Mucosa of rectum (tissue), 2 donors: ENCODE measurements at regions not wholly inside any gene's neighbourhood (a gene's known extent, or its start where the extent isn't known, plus 50 kb on each side); places are given as distances from the start of the nearest gene placed in this dataset.

Source experiments
- H3K27ac ChIP-seq, 2 donors: one replicate each; pipeline ENCODE4 v1.7.0; 2013; ENCODE audit warnings: inconsistent platforms in 2 of 2, low read depth in 2 of 2, low read length in 2 of 2
- H3K27me3 ChIP-seq, 2 donors: one replicate each; pipeline ENCODE4 v1.7.0; 2013; ENCODE audit warnings: low read length in 2 of 2; ENCODE audit not compliant: control insufficient read depth in 2 of 2, insufficient read depth in 2 of 2
- H3K36me3 ChIP-seq, 2 donors: one replicate each; pipeline ENCODE4 v1.7.0; 2013; ENCODE audit warnings: low read length in 2 of 2; ENCODE audit not compliant: control insufficient read depth in 2 of 2, insufficient read depth in 2 of 2
- H3K4me1 ChIP-seq, 2 donors: one replicate each; pipeline ENCODE4 v1.7.0; 2013; ENCODE audit warnings: low read length in 2 of 2, mild to moderate bottlenecking in 1 of 2; ENCODE audit not compliant: control insufficient read depth in 2 of 2, insufficient read depth in 2 of 2
- H3K4me3 ChIP-seq, 2 donors: one replicate each; pipeline ENCODE4 v1.7.0; 2013; ENCODE audit warnings: low read length in 2 of 2
- H3K9ac ChIP-seq, 2 donors: one replicate each; pipeline ENCODE4 v1.7.0; 2013; ENCODE audit warnings: low read length in 2 of 2, low read depth in 1 of 2, mild to moderate bottlenecking in 1 of 2
- H3K9me3 ChIP-seq, 2 donors: one replicate each; pipeline ENCODE4 v1.7.0; 2013; ENCODE audit warnings: low read length in 2 of 2; ENCODE audit not compliant: control insufficient read depth in 2 of 2
- donor health status: healthy.
- donor health status: Normal muscosa, but diverticular disease.

DNA sequence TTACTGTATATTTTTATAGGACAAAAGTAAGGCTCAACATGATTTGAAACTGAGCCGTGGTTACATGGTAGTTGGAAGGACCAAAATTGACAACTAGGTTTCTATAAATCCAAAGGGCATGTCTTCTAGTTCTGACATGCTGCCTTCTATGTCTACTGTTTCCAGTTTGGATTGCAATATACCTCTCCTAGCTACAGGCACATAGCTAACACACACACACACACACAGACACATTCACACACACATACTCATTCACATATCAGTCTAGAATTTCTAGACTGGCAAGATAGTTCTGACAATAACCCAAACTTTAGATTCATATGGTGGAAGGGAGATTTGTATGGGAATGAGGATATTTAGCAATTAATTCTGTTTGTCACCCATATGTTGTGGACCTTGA lies 544.8 kb upstream of the CAMK1G start:
- H3K4me1 ChIP-seq, result no peaks in the 10 kb centered on the region
- H3K9ac ChIP-seq, result no peak overlapping the region
- no peaks in the 10 kb centered on the region for H3K27me3 ChIP-seq
- no peaks in the 10 kb centered on the region for H3K36me3 ChIP-seq
- no peak overlapping the region for H3K4me3 ChIP-seq
- H3K9me3 ChIP-seq, result no peaks in the 10 kb centered on the region
- no peak overlapping the region for H3K27ac ChIP-seq

GRCh38 chr1:209040351-209040750 lies 543.2 kb upstream of the CAMK1G start:
- Histone ChIP-seq H3K27me3 (no peaks in the 10 kb centered on the region), H3K36me3 (no peaks in the 10 kb centered on the region), H3K27ac (no peak overlapping the region), H3K9ac (no peak overlapping the region), H3K9me3 (no peaks in the 10 kb centered on the region), H3K4me1 (no peaks in the 10 kb centered on the region), H3K4me3 (no peak overlapping the region)

DNA sequence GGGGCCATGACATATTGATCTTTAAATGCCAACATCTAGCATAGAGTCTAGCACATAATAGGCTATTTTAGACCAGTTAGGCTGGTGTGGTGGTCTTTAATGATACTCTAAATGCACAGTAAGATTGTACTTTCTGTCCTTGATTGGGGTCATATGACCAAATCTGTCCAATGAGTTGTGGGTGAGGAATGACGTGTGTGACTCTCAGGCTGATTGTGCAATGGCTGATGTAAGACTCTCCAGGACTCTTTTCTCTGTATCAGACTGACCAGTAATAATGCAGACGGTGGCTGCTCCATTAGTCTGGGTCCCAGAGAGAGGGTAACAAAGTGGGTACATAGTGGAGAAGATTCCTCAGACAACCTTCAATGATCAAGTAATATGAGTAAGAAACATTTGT lies 541.6 kb upstream of the CAMK1G start:
- Histone ChIP-seq H3K27ac (no peak overlapping the region), H3K9ac (no peak overlapping the region), H3K4me3 (no peak overlapping the region), H3K36me3 (no peaks in the 10 kb centered on the region), H3K9me3 (no peaks in the 10 kb centered on the region), H3K27me3 (no peaks in the 10 kb centered on the region), H3K4me1 (no peaks in the 10 kb centered on the region)

GRCh38 chr1:209042413-209042812 lies 541.1 kb upstream of the CAMK1G start:
- Histone ChIP-seq H3K9me3 (no peaks in the 10 kb centered on the region), H3K9ac (no peak overlapping the region), H3K27ac (no peak overlapping the region), H3K27me3 (no peaks in the 10 kb centered on the region), H3K36me3 (no peaks in the 10 kb centered on the region), H3K4me3 (no peak overlapping the region), H3K4me1 (no peaks in the 10 kb centered on the region)

GRCh38 chr1:209045331-209046057 lies 538.0 kb upstream of the CAMK1G start:
- Histone ChIP-seq H3K4me1 (no peaks in the 10 kb centered on the region), H3K27me3 (no peaks in the 10 kb centered on the region), H3K4me3 (no peak overlapping the region), H3K9me3 (no peaks in the 10 kb centered on the region), H3K36me3 (no peaks in the 10 kb centered on the region), H3K27ac (no peak overlapping the region), H3K9ac (no peak overlapping the region)

- Histone ChIP-seq H3K27me3 (no peaks in the 10 kb centered on the region), H3K9ac (no peak overlapping the region), H3K36me3 (no peaks in the 10 kb centered on the region), H3K4me1 (no peaks in the 10 kb centered on the region), H3K27ac (no peak overlapping the region), H3K9me3 (no peaks in the 10 kb centered on the region), H3K4me3 (no peak overlapping the region)
These were observed 537.5 kb upstream of the CAMK1G start for GRCh38 chr1:209046058-209046417.

- Histone ChIP-seq H3K27ac (no peak overlapping the region), H3K4me1 (peaks cover 0 to 3% of the 10 kb centered on the region in 2 donors), H3K27me3 (no peaks in the 10 kb centered on the region), H3K4me3 (no peak overlapping the region), H3K9me3 (no peaks in the 10 kb centered on the region), H3K9ac (no peak overlapping the region), H3K36me3 (no peaks in the 10 kb centered on the region)
These were observed 536.6 kb upstream of the CAMK1G start for GRCh38 chr1:209046935-209047334.

GRCh38 chr1:209048941-209049669 lies 534.4 kb upstream of the CAMK1G start:
- Histone ChIP-seq H3K9ac (no peak overlapping the region), H3K4me3 (no peak overlapping the region)

GRCh38 chr1:209051570-209051969 lies 531.9 kb upstream of the CAMK1G start:
- H3K4me1 ChIP-seq, result peaks cover 0 to 3% of the 10 kb centered on the region in 2 donors
- no peak overlapping the region for H3K4me3 ChIP-seq
- H3K36me3 ChIP-seq, result no peaks in the 10 kb centered on the region
- H3K27me3 ChIP-seq, result no peaks in the 10 kb centered on the region
- H3K9ac ChIP-seq, result no peak overlapping the region
- H3K27ac ChIP-seq, result no peak overlapping the region
- H3K9me3 ChIP-seq, result no peaks in the 10 kb centered on the region

More at GRCh38 chr1:209048941-209049669, 534.4 kb upstream of the CAMK1G start:
- Histone ChIP-seq H3K27ac (no peak overlapping the region), H3K27me3 (no peaks in the 10 kb centered on the region), H3K36me3 (no peaks in the 10 kb centered on the region), H3K4me1 (peaks cover 0 to 3% of the 10 kb centered on the region in 2 donors), H3K9me3 (no peaks in the 10 kb centered on the region)

DNA sequence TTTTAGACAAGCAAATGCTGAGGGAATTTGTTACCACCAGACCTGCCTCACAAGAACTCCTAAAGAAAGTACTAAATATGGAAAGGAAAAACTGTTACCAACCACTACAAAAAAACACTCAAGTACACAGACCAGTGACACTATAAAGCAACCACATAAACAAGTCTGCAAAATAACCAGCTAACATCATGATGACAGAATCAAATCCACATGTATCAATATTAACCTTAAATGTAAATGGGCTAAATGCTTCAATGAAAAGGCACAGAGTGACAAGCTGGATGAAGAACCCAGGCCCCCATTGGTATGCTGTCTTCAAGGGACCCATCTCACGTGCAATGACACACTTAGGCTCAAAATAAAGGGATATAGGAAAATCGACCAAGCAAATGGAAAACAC lies 529.9 kb upstream of the CAMK1G start:
- H3K4me3 ChIP-seq, result no peak overlapping the region
- no peaks in the 10 kb centered on the region for H3K36me3 ChIP-seq
- H3K9me3 ChIP-seq, result no peaks in the 10 kb centered on the region
- no peak overlapping the region for H3K9ac ChIP-seq
- H3K27me3 ChIP-seq, result no peaks in the 10 kb centered on the region
- peaks cover 0 to 3% of the 10 kb centered on the region in 2 donors for H3K4me1 ChIP-seq
- no peak overlapping the region for H3K27ac ChIP-seq
